ENCODE measurements at regions not wholly inside any gene's neighbourhood (a gene's known extent, or its start where the extent isn't known, plus 50 kb on each side); places are given as distances from the start of the nearest gene placed in this dataset.
"Not testable (repeated sequence)": the region's sequence is repeated elsewhere in the genome, so short reads cannot be mapped to it uniquely, and the experiment has no call there.

- in situ Hi-C loops (cut with HindIII; ENCODE audit: low sequenced_read_pairs) = no loop called here
- no peak for TF ChIP-seq CTCF (IDR thresholded peaks at IDR 0.05; ENCODE audit: low read depth, low read length)
- no peak for DNase-seq (ENCODE audit: low read depth, low spot score)
- no peak overlapping the region for H3K4me3 ChIP-seq (ENCODE audit: low read depth, low read length)
Observed at GRCh38 chr7:115329006-115329405, 407.1 kb downstream of the MDFIC start.

GRCh38 chr7:115328018-115328417 lies 406.1 kb downstream of the MDFIC start:
- H3K4me3 ChIP-seq (ENCODE audit: low read depth, low read length) = no peak overlapping the region
- no peak for TF ChIP-seq CTCF (IDR thresholded peaks at IDR 0.05; ENCODE audit: low read depth, low read length)
- peak; percentile 2 for DNase-seq (ENCODE audit: low read depth, low spot score)
- in situ Hi-C loops (cut with HindIII; ENCODE audit: low sequenced_read_pairs) = no loop called here

GRCh38 chr7:115327326-115327725 lies 405.4 kb downstream of the MDFIC start:
- in situ Hi-C loops (cut with HindIII; ENCODE audit: low sequenced_read_pairs) = no loop called here
- H3K4me3 ChIP-seq (ENCODE audit: low read depth, low read length) = no peak overlapping the region
- DNase-seq (ENCODE audit: low read depth, low spot score) = no peak
- TF ChIP-seq CTCF (IDR thresholded peaks at IDR 0.05; ENCODE audit: low read depth, low read length) = no peak

GRCh38 chr7:115319541-115319940 lies 397.6 kb downstream of the MDFIC start:
- no peak for TF ChIP-seq CTCF (IDR thresholded peaks at IDR 0.05; ENCODE audit: low read depth, low read length)
- no peak for DNase-seq (ENCODE audit: low read depth, low spot score)
- in situ Hi-C loops (cut with HindIII; ENCODE audit: low sequenced_read_pairs) = no loop called here
- H3K4me3 ChIP-seq (ENCODE audit: low read depth, low read length) = no peak overlapping the region

GRCh38 chr7:115310316-115310715 lies 388.4 kb downstream of the MDFIC start:
- DNase-seq (ENCODE audit: low read depth, low spot score); H3K4me3 ChIP-seq (ENCODE audit: low read depth, low read length); in situ Hi-C loops (cut with HindIII; ENCODE audit: low sequenced_read_pairs): not testable (repeated sequence)

- no peak for DNase-seq (ENCODE audit: low read depth, low spot score)
- in situ Hi-C loops (cut with HindIII; ENCODE audit: low sequenced_read_pairs) = no loop called here
- H3K4me3 ChIP-seq (ENCODE audit: low read depth, low read length) = no peak overlapping the region
- TF ChIP-seq CTCF (IDR thresholded peaks at IDR 0.05; ENCODE audit: low read depth, low read length) = no peak
Observed at GRCh38 chr7:115306586-115306985, 384.7 kb downstream of the MDFIC start.

- H3K4me3 ChIP-seq (ENCODE audit: low read depth, low read length) = no peak overlapping the region
- no peak for DNase-seq (ENCODE audit: low read depth, low spot score)
- in situ Hi-C loops (cut with HindIII; ENCODE audit: low sequenced_read_pairs) = no loop called here
- no peak for TF ChIP-seq CTCF (IDR thresholded peaks at IDR 0.05; ENCODE audit: low read depth, low read length)
Observed at GRCh38 chr7:115300231-115300870, 378.5 kb downstream of the MDFIC start.
